Occipital lobe (tissue), 2 donors: ENCODE measurements at regions not wholly inside any gene's neighbourhood (a gene's known extent, or its start where the extent isn't known, plus 50 kb on each side); places are given as distances from the start of the nearest gene placed in this dataset. TPM values are rescaled to one million over a fixed set of nuclear protein-coding genes. Genes with fewer than 3 reads are reported as not detected.

Experiments used
- DNase-seq: peaks from one replicate; lab custom pipeline; 2025; lab: John Stamatoyannopoulos, UW
- small RNA-seq: library from RNA; depleted of rRNA; stranded (forward); fragments of <200 nt; gene quantifications from one replicate; pipeline ENCODE3, GENCODE V24; 2014

- no peak for DNase-seq
These were observed 63.3 kb upstream of the GK2 start for GRCh38 chr4:79471309-79471708.

GRCh38 chr4:79467246-79467932 lies 59.4 kb upstream of the GK2 start:
- DNase-seq: no peak

- DNase-seq: no peak
These were observed 58.6 kb upstream of the GK2 start for GRCh38 chr4:79466621-79467020.

Small RNA genes lying in the stretch of these regions (small RNA-seq; reads per million reads assigned to genes)
- gene RF00072: not detected
